M059J (cell line): ENCODE measurements at regions not wholly inside any gene's neighbourhood (a gene's known extent, or its start where the extent isn't known, plus 50 kb on each side); places are given as distances from the start of the nearest gene placed in this dataset.
"Not testable (repeated sequence)": the region's sequence is repeated elsewhere in the genome, so short reads cannot be mapped to it uniquely, and the experiment has no call there.

Experiments
- DNase-seq: peaks from one replicate; pipeline ENCODE4 v3.0.0-alpha.2; 2012; ENCODE audit warnings: low read depth

- no peak for DNase-seq
These were observed 242.7 kb downstream of the MID1IP1 start for GRCh38 chrX:39043838-39044550.

GRCh38 chrX:39047174-39047573, 245.9 kb downstream of the MID1IP1 start:
- DNase-seq = no peak

- no peak for DNase-seq
These were observed 248.7 kb downstream of the MID1IP1 start for GRCh38 chrX:39049975-39050374.

- DNase-seq = no peak
These were observed 249.2 kb downstream of the MID1IP1 start for GRCh38 chrX:39050427-39050826.

- no peak for DNase-seq
These were observed 251.5 kb downstream of the MID1IP1 start for GRCh38 chrX:39052751-39053150.

- no peak for DNase-seq
These were observed 257.5 kb downstream of the MID1IP1 start for GRCh38 chrX:39058724-39059123.

- no peak for DNase-seq
These were observed 258.6 kb downstream of the MID1IP1 start for GRCh38 chrX:39059866-39060265.

- no peak for DNase-seq
These were observed 261.8 kb downstream of the MID1IP1 start for GRCh38 chrX:39063037-39063436.

GRCh38 chrX:39063702-39064101, 262.4 kb downstream of the MID1IP1 start:
- DNase-seq = no peak

- DNase-seq = no peak
These were observed 264.0 kb downstream of the MID1IP1 start for GRCh38 chrX:39065051-39065871.

GRCh38 chrX:39067866-39068265, 266.6 kb downstream of the MID1IP1 start:
- DNase-seq = no peak

- not testable (repeated sequence) for DNase-seq
These were observed 267.4 kb downstream of the MID1IP1 start for GRCh38 chrX:39068634-39069033.

GRCh38 chrX:39070009-39070408, 268.8 kb downstream of the MID1IP1 start:
- DNase-seq = no peak

- no peak for DNase-seq
These were observed 271.9 kb downstream of the MID1IP1 start for GRCh38 chrX:39073131-39073530.

GRCh38 chrX:39096599-39096998, 295.3 kb downstream of the MID1IP1 start:
- DNase-seq = no peak

GRCh38 chrX:39104745-39105144, 303.5 kb downstream of the MID1IP1 start:
- no peak for DNase-seq

- DNase-seq = peak; percentile 13
These were observed 310.9 kb downstream of the MID1IP1 start for GRCh38 chrX:39112143-39112542.

GRCh38 chrX:39115166-39115565, 313.9 kb downstream of the MID1IP1 start:
- DNase-seq = no peak

- DNase-seq = no peak
These were observed 315.8 kb downstream of the MID1IP1 start for GRCh38 chrX:39117101-39117500.

- no peak for DNase-seq
These were observed 320.6 kb downstream of the MID1IP1 start for GRCh38 chrX:39121903-39122302.

- no peak for DNase-seq
These were observed 324.6 kb downstream of the MID1IP1 start for GRCh38 chrX:39125834-39126233.

GRCh38 chrX:39133971-39134370, 332.7 kb downstream of the MID1IP1 start:
- DNase-seq = peak; percentile 7

- DNase-seq = no peak
These were observed 336.2 kb downstream of the MID1IP1 start for GRCh38 chrX:39137363-39137954.
